ENCODE measurements at regions not wholly inside any gene's neighbourhood (a gene's known extent, or its start where the extent isn't known, plus 50 kb on each side); places are given as distances from the start of the nearest gene placed in this dataset.
A peak's percentile ranks its signal among the peaks of the same experiment; 100 is the strongest.

- DNase-seq = no peak
These were observed 214.5 kb upstream of the SASH1 start for GRCh38 chr6:148128014-148128730.

DNA sequence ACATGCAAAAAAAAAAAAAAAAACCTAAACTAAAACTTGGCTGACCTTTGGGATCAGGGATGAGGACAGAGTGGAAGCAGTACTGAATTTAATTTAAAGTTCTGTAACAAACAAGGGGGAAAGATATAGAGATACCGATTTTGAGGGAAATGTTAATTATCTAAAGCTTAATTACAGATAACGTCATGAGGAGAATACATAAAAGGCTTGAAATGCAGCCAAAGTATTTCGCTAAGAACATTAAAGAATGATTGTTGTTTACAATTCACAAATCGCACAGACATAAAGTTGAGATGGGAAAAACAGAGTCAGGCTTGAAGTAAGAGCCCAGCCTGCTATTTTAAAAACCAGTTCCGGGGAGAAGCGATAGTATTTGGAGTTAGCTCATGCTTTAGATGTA, 208.0 kb upstream of the SASH1 start:
- DNase-seq = no peak

DNA sequence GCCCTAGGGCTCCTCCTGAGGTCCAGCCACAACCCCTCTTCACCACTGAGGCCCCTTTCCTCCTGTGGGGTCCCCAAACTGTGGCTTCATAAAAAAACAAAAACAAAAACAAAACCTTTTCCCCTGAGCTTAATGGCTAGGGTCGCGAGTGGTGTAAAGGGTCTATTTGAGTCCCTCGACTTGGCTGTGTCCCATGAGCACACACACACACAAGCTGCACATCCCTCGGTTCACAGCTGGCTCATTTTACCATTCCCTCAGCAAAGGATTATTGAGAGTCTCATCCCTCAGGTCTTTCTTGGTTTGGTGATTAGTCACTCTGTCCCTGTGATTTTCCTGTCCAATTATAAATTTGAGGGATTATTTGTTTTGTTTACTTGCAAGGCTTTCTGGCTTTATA, 206.1 kb upstream of the SASH1 start:
- no peak for DNase-seq

DNA sequence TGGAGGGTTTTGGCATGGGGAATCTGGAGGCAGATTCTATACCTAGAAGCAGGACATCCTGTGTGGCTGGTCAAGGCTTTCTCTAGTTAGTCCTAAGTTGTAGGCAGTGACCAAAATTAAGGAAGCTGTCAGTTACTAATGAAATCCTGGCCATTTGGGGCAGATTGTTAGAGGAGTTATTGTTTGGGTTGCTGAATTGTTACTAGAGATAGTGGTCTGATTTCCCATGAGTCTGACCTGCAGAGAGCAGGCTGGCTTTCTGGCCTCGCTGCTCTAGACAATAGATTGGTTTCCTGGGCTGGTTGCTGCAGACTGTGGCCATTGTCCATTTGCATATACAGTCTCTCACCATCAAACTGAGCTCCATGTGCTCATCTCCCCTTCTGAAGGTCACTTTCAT, 205.0 kb upstream of the SASH1 start:
- no peak for DNase-seq

DNA sequence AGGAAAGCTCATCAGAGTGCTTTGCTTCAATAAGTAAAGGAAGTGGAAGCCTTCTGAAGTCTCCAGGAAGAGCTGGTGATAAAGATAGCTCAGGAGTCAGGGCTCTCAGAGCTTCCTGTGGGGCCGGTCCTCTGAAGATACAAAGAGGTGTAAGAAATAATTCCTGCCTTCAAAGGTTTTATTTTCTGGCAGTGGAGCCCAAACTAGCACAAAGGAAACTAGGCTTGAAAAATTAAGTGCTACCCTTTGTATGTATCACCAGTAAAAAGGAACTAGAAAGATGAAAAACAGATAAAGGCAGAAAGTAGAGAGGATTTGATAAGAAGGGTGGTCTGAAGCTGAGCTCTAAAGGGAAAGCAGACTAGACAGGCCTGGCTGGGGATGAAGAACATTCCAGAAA, 204.1 kb upstream of the SASH1 start:
- DNase-seq = no peak

- DNase-seq = no peak
These were observed 201.7 kb upstream of the SASH1 start for GRCh38 chr6:148140772-148141557.

- DNase-seq = no peak
These were observed 199.8 kb upstream of the SASH1 start for GRCh38 chr6:148142821-148143220.

DNA sequence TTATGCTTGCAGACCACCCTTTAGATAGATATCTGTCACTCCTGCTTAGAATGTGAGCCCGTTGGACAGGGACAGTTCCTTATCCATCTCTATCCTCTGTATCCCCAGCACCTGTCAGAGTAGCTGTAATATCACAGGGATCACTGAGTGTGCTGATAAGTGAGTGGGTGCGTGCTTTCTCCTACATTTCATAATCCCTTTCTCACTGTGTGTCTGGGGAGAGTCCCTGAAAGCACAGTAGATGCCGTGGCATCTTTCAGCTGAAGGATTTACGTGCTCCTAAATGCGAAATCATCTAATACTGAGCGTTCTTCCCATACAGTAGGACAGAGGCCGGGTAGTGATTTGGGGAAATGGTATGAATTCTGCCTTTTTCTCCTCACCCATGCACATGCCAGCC, 198.9 kb upstream of the SASH1 start:
- no peak for DNase-seq

DNA sequence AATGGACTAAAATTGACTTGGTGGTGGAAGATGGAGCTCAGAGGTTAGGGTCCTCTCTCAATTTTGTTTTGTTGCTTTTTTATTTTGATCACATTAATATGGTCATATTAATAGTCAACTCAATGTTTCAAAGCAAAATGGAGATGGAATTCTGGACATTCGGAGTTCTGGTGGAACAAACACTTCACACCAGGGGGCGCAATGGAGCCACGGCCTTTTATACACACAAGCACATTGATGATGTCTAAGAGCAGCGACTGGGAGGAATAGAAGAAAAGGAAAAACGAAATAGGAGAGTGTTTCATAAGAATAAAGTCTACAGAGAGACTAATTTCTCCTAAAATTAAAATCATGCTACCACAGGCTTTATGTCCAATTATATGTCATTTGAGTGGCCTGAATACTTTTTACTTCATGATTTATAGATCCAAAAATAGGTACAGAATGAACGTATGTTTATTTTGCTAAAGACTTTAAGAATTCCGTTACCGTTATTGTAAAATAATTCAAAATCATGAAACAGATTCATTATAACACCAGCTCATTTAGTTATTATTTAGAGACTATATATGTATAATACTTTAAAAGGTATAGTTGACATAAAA, 197.6 kb upstream of the SASH1 start:
- DNase-seq = peak; percentile 65

DNA sequence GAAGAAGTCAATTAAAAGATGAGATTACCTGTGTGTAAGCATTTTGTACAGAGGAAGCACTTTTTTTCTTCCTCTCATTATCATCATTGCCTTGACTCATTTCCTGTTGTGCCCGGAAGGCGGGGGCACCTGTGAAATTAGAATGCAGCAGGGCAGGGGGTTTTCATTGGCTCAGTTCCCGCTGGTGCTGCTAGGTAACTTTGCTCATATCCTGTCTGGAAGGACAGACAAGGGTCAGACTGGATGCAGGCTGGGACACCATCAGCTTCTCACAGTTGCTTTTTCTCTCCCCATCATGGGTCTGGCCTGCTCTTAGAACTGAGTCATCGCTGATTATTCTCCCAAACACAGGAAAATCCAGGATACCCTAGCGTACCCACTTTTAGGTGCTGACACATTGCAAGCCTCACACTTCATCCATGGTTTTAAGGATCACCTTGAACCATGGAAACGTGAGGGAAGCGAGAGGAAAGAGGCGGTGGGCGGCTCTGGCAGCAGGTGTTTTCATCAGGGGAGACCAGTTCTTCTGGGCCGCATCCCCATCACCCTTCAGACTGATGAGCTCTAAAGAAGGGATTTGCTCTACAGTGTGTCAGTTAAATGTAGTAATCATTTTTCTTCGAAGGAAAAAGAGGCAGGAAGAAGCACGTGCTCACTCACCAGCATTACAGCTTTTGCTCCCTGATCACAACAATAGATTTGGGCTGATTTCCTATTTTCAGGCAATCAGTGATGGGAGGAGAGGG, 195.7 kb upstream of the SASH1 start:
- peak; percentile 79 for DNase-seq

- no peak for DNase-seq
These were observed 195.2 kb upstream of the SASH1 start for GRCh38 chr6:148147463-148147830.

DNA sequence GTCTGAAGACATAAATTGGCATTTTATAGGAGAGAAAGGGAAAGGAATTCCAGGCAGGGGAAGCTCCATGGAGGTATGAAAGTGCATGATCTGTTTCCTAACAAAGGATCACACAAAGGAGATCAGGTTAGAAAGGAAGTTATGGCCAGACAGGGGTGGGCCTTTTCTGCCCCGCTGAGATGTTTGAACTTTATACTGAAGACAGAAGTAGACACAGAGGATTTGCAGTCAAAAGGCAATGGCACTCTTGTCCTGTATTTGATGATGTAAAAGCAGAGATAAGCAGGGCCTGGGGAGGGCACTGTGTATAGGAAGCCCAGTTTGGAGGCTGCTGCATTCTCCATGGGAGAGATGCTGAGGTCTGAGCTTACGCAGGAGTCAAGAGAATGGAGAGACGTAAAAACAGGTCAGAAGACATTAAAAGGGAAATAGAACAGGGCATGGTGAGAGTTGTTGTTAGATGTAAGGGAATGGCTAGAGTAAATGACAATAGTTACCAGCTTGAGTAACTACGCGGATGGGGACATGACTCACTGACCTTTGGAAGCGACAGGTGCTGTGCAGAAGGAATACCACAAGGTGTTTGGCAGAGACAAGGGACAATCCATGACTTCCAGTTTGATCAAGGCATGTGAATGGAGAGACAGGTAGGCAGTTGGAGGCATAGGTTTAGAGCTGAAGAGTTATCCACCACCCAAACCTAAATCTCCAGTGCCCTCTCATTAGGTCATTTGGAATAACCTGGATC, 190.6 kb upstream of the SASH1 start:
- no peak for DNase-seq

DNA sequence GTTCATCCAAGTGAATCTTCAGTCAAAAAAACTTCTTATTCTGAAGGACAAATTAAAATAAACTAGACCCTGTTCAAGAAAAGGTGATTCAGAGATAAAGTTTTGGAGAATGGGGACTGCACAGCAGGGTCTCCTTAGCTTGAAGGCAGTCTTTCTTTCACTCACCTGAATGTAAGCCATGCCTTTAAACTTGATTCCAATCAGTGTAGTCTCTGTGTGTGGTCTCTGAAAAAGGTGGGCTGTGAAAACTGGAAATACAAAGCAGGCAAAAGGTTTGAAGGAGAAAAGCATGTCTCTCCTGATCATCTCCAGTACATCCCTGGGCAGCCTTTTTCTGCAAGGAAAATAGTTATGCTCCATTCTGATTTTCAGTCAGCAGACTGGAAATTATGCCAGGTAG, 188.0 kb upstream of the SASH1 start:
- no peak for DNase-seq

GRCh38 chr6:148155293-148155692, 187.3 kb upstream of the SASH1 start:
- DNase-seq = no peak

- DNase-seq = no peak
These were observed 184.8 kb upstream of the SASH1 start for GRCh38 chr6:148157841-148158240.

DNA sequence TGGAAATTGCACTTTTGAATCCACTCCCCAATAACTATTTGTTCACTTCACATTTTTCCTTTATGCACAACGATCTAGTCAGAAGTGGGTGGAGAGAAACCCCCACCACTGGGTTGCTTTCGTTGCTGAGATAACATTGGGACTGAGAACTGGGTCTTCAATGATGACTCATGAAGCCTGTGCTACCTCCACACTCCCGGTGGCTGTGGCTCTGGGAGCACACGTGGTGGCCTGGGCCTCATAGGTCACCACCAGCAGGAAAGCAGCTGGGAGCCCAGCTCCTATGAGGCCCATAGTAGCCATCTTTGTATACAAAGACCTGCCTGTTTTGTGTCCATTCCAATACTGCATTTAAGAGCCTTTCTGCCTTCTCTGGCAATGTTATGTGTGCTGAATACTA, 178.0 kb upstream of the SASH1 start:
- DNase-seq = no peak

DNA sequence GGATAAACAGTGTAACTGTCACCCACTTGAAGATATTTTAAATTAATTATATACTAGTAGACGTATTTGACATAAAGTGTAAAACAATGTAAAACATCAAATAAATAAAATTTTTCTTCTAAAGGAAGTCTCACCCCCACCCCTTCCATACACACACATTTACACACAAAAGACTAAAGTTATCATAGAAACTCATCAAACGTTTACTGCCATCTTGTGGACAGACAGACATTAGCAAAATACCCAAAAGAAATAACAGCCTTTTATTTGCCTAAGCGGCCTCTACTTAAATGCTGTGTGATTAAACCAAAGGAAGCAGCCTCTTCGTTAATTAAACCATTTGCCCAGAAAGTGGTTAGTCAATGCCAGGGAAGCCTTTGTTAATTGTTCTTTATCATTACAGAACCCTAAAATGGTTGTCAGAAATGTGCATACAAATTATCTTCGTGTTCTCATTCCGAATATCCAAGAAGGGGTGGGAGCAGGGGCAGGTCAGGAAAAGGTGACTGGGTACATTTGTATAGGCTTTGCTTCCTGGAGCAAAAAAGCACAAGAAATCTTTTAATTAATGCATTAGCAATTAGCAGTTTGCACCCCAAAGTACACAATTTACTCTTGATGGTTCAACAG, 176.2 kb upstream of the SASH1 start:
- DNase-seq = no peak

- DNase-seq = no peak
These were observed 172.9 kb upstream of the SASH1 start for GRCh38 chr6:148169706-148170105.

DNA sequence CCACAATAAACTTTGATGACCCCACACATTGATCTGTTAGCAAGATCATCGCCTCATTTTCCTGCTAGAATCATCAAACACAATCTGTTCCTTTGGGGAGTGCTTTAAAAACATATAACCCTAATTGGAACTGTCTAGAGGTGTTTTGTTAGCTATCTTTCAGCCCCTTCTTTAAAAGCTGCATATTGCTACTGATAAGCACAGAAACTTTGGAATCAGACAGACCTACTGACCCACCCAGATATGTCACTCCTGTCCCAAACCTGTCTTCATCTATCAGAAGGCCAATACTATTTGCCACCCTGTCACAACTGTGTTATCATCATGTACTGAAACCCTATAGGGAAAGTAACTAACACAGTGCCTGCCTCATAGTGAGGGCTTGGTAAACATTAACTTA, 172.4 kb upstream of the SASH1 start:
- no peak for DNase-seq

DNA sequence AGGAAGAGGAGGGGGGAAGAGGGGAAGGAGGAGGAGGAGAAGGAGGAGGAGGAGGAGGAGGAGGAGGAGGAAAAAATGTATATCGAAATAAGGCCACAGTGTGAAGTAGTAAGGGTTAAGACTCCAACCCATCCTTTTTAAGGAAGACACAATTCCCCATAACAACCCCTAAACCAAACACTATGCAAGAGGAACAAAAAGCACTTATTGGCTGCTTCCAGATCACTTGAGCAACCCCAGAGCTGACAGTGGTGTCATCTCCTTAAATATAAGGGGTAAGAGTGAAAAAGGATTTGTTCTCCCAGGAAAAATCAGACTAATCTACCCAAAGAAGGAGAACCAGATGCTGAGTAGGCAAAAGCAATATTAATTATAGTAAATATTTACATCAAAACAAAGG, 169.1 kb upstream of the SASH1 start:
- DNase-seq = no peak

GRCh38 chr6:148175550-148176188, 167.0 kb upstream of the SASH1 start:
- no peak for DNase-seq
